CD4-positive, alpha-beta T cell treated with Interleukin-6 for 4 hours (primary cell): ENCODE measurements at regions not wholly inside any gene's neighbourhood (a gene's known extent, or its start where the extent isn't known, plus 50 kb on each side); places are given as distances from the start of the nearest gene placed in this dataset.

Experiments
- DNase-seq: peaks from one replicate; pipeline ENCODE4 v3.0.0-alpha.2; 2020; ENCODE audit warnings: mixed read lengths

- DNase-seq: no peak
Observed at GRCh38 chr6:91743756-91744155, 1156.9 kb upstream of the MAP3K7 start.

- no peak for DNase-seq
Observed at GRCh38 chr6:91731939-91732338, 1145.1 kb upstream of the MAP3K7 start.

GRCh38 chr6:91730710-91731109, 1143.8 kb upstream of the MAP3K7 start:
- DNase-seq: no peak

- DNase-seq: no peak
Observed at GRCh38 chr6:91720324-91720723, 1133.5 kb upstream of the MAP3K7 start.

GRCh38 chr6:91719414-91719813, 1132.5 kb upstream of the MAP3K7 start:
- DNase-seq: no peak

GRCh38 chr6:91718198-91718597, 1131.3 kb upstream of the MAP3K7 start:
- DNase-seq: no peak

GRCh38 chr6:91717094-91717493, 1130.2 kb upstream of the MAP3K7 start:
- DNase-seq: no peak

- DNase-seq: no peak
Observed at GRCh38 chr6:91716361-91716760, 1129.5 kb upstream of the MAP3K7 start.

GRCh38 chr6:91715171-91715805, 1128.4 kb upstream of the MAP3K7 start:
- no peak for DNase-seq

- DNase-seq: no peak
Observed at GRCh38 chr6:91713911-91714310, 1127.0 kb upstream of the MAP3K7 start.

- DNase-seq: no peak
Observed at GRCh38 chr6:91711518-91711917, 1124.6 kb upstream of the MAP3K7 start.

GRCh38 chr6:91710342-91710741, 1123.5 kb upstream of the MAP3K7 start:
- DNase-seq: no peak

GRCh38 chr6:91708534-91708933, 1121.7 kb upstream of the MAP3K7 start:
- no peak for DNase-seq

GRCh38 chr6:91705646-91706045, 1118.8 kb upstream of the MAP3K7 start:
- no peak for DNase-seq

GRCh38 chr6:91704531-91704930, 1117.7 kb upstream of the MAP3K7 start:
- no peak for DNase-seq

- DNase-seq: no peak
Observed at GRCh38 chr6:91697010-91697695, 1110.3 kb upstream of the MAP3K7 start.

- no peak for DNase-seq
Observed at GRCh38 chr6:91695221-91695620, 1108.3 kb upstream of the MAP3K7 start.

GRCh38 chr6:91694016-91694654, 1107.3 kb upstream of the MAP3K7 start:
- DNase-seq: no peak

GRCh38 chr6:91691449-91691848, 1104.6 kb upstream of the MAP3K7 start:
- DNase-seq: no peak

GRCh38 chr6:91683240-91683639, 1096.4 kb upstream of the MAP3K7 start:
- no peak for DNase-seq

GRCh38 chr6:91681296-91681695, 1094.4 kb upstream of the MAP3K7 start:
- no peak for DNase-seq

- DNase-seq: no peak
Observed at GRCh38 chr6:91678679-91679446, 1092.0 kb upstream of the MAP3K7 start.

- no peak for DNase-seq
Observed at GRCh38 chr6:91672201-91672600, 1085.3 kb upstream of the MAP3K7 start.

- no peak for DNase-seq
Observed at GRCh38 chr6:91669871-91670268, 1083.0 kb upstream of the MAP3K7 start.
